ENCODE measurements at regions not wholly inside any gene's neighbourhood (a gene's known extent, or its start where the extent isn't known, plus 50 kb on each side); places are given as distances from the start of the nearest gene placed in this dataset.

- POLR2A ChIA-PET = no interaction called here
- no peak overlapping the region for H3K4me3 ChIP-seq (ENCODE audit: low read depth, low read length)
- CTCF ChIA-PET = no interaction called here
- no peak for TF ChIP-seq CTCF (IDR thresholded peaks at IDR 0.05; ENCODE audit: insufficient read depth, low read length, missing control alignments)
- no peak for DNase-seq (ENCODE audit: low read depth, low spot score)
Observed at GRCh38 chr17:73785958-73786743, 141.9 kb upstream of the SDK2 start.

GRCh38 chr17:73787076-73788059 lies 143.1 kb upstream of the SDK2 start:
- TF ChIP-seq CTCF (IDR thresholded peaks at IDR 0.05; ENCODE audit: insufficient read depth, low read length, missing control alignments) = no peak
- no peak overlapping the region for H3K4me3 ChIP-seq (ENCODE audit: low read depth, low read length)
- CTCF ChIA-PET = no interaction called here
- no peak for DNase-seq (ENCODE audit: low read depth, low spot score)
- POLR2A ChIA-PET = no interaction called here

- H3K4me3 ChIP-seq (ENCODE audit: low read depth, low read length) = no peak overlapping the region
- TF ChIP-seq CTCF (IDR thresholded peaks at IDR 0.05; ENCODE audit: insufficient read depth, low read length, missing control alignments) = no peak
- ChIA-PET CTCF (no interaction called here), POLR2A (no interaction called here)
- DNase-seq (ENCODE audit: low read depth, low spot score) = no peak
Observed at GRCh38 chr17:73788111-73788510, 143.9 kb upstream of the SDK2 start.

GRCh38 chr17:73791121-73791520 lies 146.9 kb upstream of the SDK2 start:
- H3K4me3 ChIP-seq (ENCODE audit: low read depth, low read length) = no peak overlapping the region
- no peak for TF ChIP-seq CTCF (IDR thresholded peaks at IDR 0.05; ENCODE audit: insufficient read depth, low read length, missing control alignments)
- ChIA-PET POLR2A (no interaction called here), CTCF (no interaction called here)
- DNase-seq (ENCODE audit: low read depth, low spot score) = no peak

GRCh38 chr17:73791631-73792030 lies 147.4 kb upstream of the SDK2 start:
- no peak for TF ChIP-seq CTCF (IDR thresholded peaks at IDR 0.05; ENCODE audit: insufficient read depth, low read length, missing control alignments)
- H3K4me3 ChIP-seq (ENCODE audit: low read depth, low read length) = no peak overlapping the region
- no peak for DNase-seq (ENCODE audit: low read depth, low spot score)
- ChIA-PET POLR2A (no interaction called here), CTCF (no interaction called here)

GRCh38 chr17:73792994-73793393 lies 148.7 kb upstream of the SDK2 start:
- DNase-seq (ENCODE audit: low read depth, low spot score) = no peak
- POLR2A ChIA-PET = no interaction called here
- CTCF ChIA-PET = no interaction called here
- H3K4me3 ChIP-seq (ENCODE audit: low read depth, low read length) = no peak overlapping the region
- TF ChIP-seq CTCF (IDR thresholded peaks at IDR 0.05; ENCODE audit: insufficient read depth, low read length, missing control alignments) = no peak

All from AG04449 (cell line).